ENCODE measurements at regions not wholly inside any gene's neighbourhood (a gene's known extent, or its start where the extent isn't known, plus 50 kb on each side); places are given as distances from the start of the nearest gene placed in this dataset.

GRCh38 chr5:175202463-175203068 lies 241.4 kb downstream of the DRD1 start:
- no peak overlapping the region for H3K27ac ChIP-seq
- peak; percentile 33 to 63 for DNase-seq (ENCODE audit: low read depth in 1 of 2, low spot score in 2 of 2)
- no peaks in the 10 kb centered on the region for H3K36me3 ChIP-seq
- no peaks in the 10 kb centered on the region for H3K27me3 ChIP-seq (replicated peaks)
- H3K9me3 ChIP-seq (replicated peaks) = no peaks in the 10 kb centered on the region; the same call in 1 of the 2 replicates
- peaks cover 32% of the 10 kb centered on the region for H3K4me1 ChIP-seq (replicated peaks)
- H3K4me3 ChIP-seq = no peak overlapping the region

DNA sequence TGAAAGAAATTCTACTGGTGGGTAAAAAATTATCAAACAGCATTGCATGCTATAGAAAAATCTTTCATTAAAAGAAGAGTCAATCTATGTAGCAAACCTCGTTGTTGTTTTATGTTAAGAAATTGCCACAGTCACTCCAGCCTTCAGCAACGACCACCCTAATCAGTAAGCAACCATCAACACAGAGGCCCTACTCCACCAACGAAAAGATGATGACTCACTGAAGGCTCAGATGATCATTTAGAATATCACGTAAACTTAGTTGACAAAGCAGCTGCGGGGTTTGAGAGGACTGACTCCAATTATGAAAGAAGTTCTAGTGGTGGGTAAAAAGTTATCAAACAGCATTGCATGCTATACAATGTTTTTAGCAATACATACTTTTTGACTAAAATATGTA lies 242.6 kb downstream of the DRD1 start:
- H3K27me3 ChIP-seq (replicated peaks) = no peaks in the 10 kb centered on the region
- H3K4me1 ChIP-seq (replicated peaks) = peaks cover 24% of the 10 kb centered on the region
- no peak overlapping the region for H3K27ac ChIP-seq
- H3K4me3 ChIP-seq = no peak overlapping the region
- DNase-seq (ENCODE audit: low read depth in 1 of 2, low spot score in 2 of 2) = peak in 1 of 2 experiments; percentile 28
- H3K9me3 ChIP-seq (replicated peaks) = no peaks in the 10 kb centered on the region; the same call in 1 of the 2 replicates
- no peaks in the 10 kb centered on the region for H3K36me3 ChIP-seq

DNA sequence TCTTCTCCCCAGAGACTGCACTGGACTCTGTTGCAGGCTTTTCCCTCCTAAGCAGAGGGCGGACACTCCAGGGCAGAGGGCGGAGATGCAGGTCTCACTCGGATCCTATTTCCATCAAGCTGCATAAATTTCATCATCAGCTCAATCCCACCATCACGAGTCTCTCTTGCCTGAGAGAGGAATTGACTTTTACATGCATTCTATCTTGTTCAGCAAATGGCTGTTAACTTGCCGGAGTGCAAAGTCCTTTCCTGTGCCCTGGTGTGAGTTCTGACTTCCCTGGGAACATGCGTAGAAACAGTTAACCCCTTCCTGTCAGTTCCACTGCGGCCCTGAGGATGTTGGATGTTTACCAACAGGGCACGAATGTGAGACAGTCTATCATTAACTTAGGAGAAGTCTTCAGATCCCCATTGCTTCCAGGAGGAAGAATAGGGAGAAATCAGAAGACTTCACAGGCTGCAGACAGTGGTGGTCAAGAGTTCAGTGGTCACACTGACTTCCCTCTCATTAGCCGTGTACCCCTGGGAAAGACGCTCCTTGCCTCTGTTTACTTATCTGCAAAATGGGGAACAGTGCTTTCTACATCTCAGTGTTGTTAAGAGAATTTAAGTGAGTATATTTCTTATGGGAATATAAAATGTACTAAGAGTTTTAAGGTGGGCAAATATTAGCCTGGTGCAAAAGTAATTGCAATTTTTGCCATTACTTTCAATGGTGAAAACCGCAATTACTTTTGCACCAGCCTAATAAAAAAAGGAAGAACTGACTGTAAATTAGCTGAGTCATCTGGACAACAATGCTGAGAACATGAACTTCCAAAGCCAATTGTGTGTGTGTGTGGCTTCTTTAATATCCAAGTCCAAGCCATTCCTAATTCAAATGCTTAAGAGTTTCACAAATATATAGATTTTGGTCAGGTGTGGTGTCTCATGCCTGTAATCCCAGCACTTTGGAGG lies 248.0 kb downstream of the DRD1 start:
- H3K27me3 ChIP-seq (replicated peaks) = no peaks in the 10 kb centered on the region
- peak in 1 of 2 experiments; percentile 32 for DNase-seq (ENCODE audit: low read depth in 1 of 2, low spot score in 2 of 2)
- H3K36me3 ChIP-seq = no peaks in the 10 kb centered on the region
- H3K4me3 ChIP-seq = no peak overlapping the region
- peaks cover 18% of the 10 kb centered on the region for H3K4me1 ChIP-seq (replicated peaks)
- no peaks in the 10 kb centered on the region; the same call in 1 of the 2 replicates for H3K9me3 ChIP-seq (replicated peaks)
- H3K27ac ChIP-seq = no peak overlapping the region

GRCh38 chr5:175181331-175181730 lies 262.7 kb downstream of the DRD1 start:
- no peak overlapping the region for H3K4me3 ChIP-seq
- no peaks in the 10 kb centered on the region for H3K9me3 ChIP-seq (replicated peaks)
- no peaks in the 10 kb centered on the region for H3K36me3 ChIP-seq
- DNase-seq (ENCODE audit: low read depth in 1 of 2, low spot score in 2 of 2) = no peak
- no peak overlapping the region for H3K27ac ChIP-seq
- H3K27me3 ChIP-seq (replicated peaks) = no peaks in the 10 kb centered on the region
- no peaks in the 10 kb centered on the region for H3K4me1 ChIP-seq (replicated peaks)

GRCh38 chr5:175170899-175171298 lies 273.1 kb downstream of the DRD1 start:
- no peaks in the 10 kb centered on the region for H3K27me3 ChIP-seq (replicated peaks)
- H3K9me3 ChIP-seq (replicated peaks) = 0 out of 2 replicates have a peak, but pooled peaks cover 5% of the 10 kb centered on the region
- H3K4me3 ChIP-seq = no peak overlapping the region
- no peaks in the 10 kb centered on the region for H3K36me3 ChIP-seq
- no peaks in the 10 kb centered on the region for H3K4me1 ChIP-seq (replicated peaks)
- DNase-seq (ENCODE audit: low read depth in 1 of 2, low spot score in 2 of 2) = no peak
- no peak overlapping the region for H3K27ac ChIP-seq

- Histone ChIP-seq H3K36me3 (no peaks in the 10 kb centered on the region), H3K4me1 (replicated peaks) (no peaks in the 10 kb centered on the region), H3K27ac (no peak overlapping the region), H3K27me3 (replicated peaks) (no peaks in the 10 kb centered on the region), H3K9me3 (replicated peaks) (0 out of 2 replicates have a peak, but pooled peaks cover 5% of the 10 kb centered on the region), H3K4me3 (no peak overlapping the region)
- DNase-seq (ENCODE audit: low read depth in 1 of 2, low spot score in 2 of 2) = no peak
Measured at GRCh38 chr5:175168882-175169507, 275.0 kb downstream of the DRD1 start.

GRCh38 chr5:175166026-175166425 lies 278.0 kb downstream of the DRD1 start:
- Histone ChIP-seq H3K27me3 (replicated peaks) (no peaks in the 10 kb centered on the region), H3K36me3 (no peaks in the 10 kb centered on the region), H3K4me1 (replicated peaks) (no peaks in the 10 kb centered on the region), H3K9me3 (replicated peaks) (0 out of 2 replicates have a peak, but pooled peaks cover 3% of the 10 kb centered on the region), H3K27ac (no peak overlapping the region), H3K4me3 (no peak overlapping the region)
- no peak for DNase-seq (ENCODE audit: low read depth in 1 of 2, low spot score in 2 of 2)

GRCh38 chr5:175163586-175164275 lies 280.3 kb downstream of the DRD1 start:
- DNase-seq (ENCODE audit: low read depth in 1 of 2, low spot score in 2 of 2) = no peak
- H3K27ac ChIP-seq = no peak overlapping the region
- H3K27me3 ChIP-seq (replicated peaks) = no peaks in the 10 kb centered on the region
- no peaks in the 10 kb centered on the region for H3K36me3 ChIP-seq
- no peak overlapping the region for H3K4me3 ChIP-seq
- 0 out of 2 replicates have a peak, but pooled peaks cover 3% of the 10 kb centered on the region for H3K9me3 ChIP-seq (replicated peaks)
- no peaks in the 10 kb centered on the region for H3K4me1 ChIP-seq (replicated peaks)

DNA sequence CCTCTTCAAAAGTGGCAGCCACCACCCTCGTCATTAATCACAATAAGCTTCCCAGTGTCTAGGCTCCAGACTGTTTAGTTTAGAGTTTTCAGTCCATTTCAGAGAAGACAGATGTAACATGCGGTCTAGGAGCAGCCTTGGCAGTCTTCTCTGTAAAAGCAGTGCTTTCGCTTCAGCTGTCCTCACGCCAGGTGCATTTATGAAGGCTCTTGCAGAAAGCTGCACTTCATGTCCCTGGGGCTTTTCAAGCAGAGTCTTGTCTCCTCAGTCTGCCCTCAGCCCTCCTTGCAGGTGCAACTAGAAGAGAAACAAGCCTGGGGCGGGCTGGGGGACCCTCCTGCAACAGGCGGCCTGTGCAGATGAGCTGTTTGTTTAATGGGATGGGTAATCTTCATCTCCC lies 281.9 kb downstream of the DRD1 start:
- DNase-seq (ENCODE audit: low read depth in 1 of 2, low spot score in 2 of 2) = no peak
- no peak overlapping the region for H3K27ac ChIP-seq
- H3K27me3 ChIP-seq (replicated peaks) = no peaks in the 10 kb centered on the region
- no peaks in the 10 kb centered on the region for H3K4me1 ChIP-seq (replicated peaks)
- H3K36me3 ChIP-seq = no peaks in the 10 kb centered on the region
- H3K9me3 ChIP-seq (replicated peaks) = 0 out of 2 replicates have a peak, but pooled peaks cover under 1% of the 10 kb centered on the region
- H3K4me3 ChIP-seq = no peak overlapping the region

DNA sequence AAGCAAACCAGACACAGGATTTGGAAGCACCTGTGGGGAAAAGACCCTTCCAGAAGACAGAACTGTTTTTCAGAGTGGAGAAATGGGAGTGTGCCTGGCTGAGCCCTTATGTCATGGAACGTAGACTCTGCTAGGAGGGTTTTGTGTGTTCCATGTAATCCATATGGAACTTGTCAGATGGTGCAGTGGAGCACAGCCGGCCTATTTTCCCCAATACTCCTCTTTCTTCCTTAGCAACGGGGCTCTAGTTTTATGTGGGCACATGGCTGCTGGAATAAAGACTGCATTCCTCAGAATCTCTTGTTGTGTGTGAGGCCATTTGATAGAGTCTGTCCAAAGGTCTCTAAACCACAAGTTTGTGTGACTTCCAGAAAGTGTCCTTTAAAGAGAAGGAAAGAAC lies 284.0 kb downstream of the DRD1 start:
- Histone ChIP-seq H3K27me3 (replicated peaks) (no peaks in the 10 kb centered on the region), H3K36me3 (no peaks in the 10 kb centered on the region), H3K9me3 (replicated peaks) (no peaks in the 10 kb centered on the region), H3K4me3 (no peak overlapping the region), H3K27ac (no peak overlapping the region), H3K4me1 (replicated peaks) (no peaks in the 10 kb centered on the region)
- DNase-seq (ENCODE audit: low read depth in 1 of 2, low spot score in 2 of 2) = no peak

DNA sequence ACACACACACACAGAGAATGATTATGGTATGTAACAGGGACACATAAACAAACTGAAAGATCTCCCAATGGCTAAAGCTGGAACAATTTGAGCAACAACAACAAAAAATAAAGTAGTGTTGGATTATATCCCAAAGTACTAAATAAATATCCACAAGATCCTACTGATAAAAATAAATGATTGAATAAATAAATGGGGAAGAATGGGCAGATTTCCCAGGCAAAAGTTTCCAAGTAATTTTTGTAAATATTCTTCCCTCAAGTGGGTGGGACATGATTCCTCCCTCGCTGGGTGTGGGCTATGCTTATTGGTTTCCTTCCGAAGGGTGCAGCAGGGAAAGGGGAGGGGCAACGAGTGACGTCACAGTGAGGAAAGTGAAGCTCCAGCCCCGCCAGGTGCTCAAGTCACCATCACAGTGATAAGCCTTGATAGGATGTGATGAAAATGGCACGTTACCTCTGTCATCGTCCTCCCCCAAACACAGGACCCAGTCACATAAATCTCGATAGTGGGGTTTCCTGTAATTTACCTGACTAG lies 295.3 kb downstream of the DRD1 start:
- Histone ChIP-seq H3K36me3 (no peaks in the 10 kb centered on the region), H3K27ac (no peak overlapping the region), H3K27me3 (replicated peaks) (no peaks in the 10 kb centered on the region), H3K4me3 (no peak overlapping the region), H3K4me1 (replicated peaks) (no peaks in the 10 kb centered on the region), H3K9me3 (replicated peaks) (peaks cover 21% of the 10 kb centered on the region)
- no peak for DNase-seq (ENCODE audit: low read depth in 1 of 2, low spot score in 2 of 2)

DNA sequence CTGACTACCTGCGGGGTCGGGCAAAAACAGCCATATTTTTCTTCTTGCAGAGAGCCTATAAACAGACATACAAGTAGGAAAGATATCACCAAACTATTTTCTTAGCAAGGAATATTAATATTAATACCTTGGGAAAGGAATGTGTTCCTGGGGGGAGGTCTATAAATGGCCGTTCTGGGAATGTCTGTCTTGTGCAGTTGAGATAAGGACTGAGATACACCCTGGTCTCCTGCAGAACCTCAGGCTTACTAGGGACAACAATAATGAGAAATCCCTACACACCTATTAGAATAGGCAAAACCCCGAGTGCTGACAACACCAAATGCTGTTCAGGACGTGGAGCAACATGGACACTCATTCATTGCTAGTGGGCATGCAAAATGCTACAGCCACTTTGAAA lies 297.2 kb downstream of the DRD1 start:
- Histone ChIP-seq H3K36me3 (no peaks in the 10 kb centered on the region), H3K27ac (no peak overlapping the region), H3K4me3 (no peak overlapping the region), H3K4me1 (replicated peaks) (no peaks in the 10 kb centered on the region), H3K9me3 (replicated peaks) (peaks cover 18% of the 10 kb centered on the region), H3K27me3 (replicated peaks) (no peaks in the 10 kb centered on the region)
- no peak for DNase-seq (ENCODE audit: low read depth in 1 of 2, low spot score in 2 of 2)

DNA sequence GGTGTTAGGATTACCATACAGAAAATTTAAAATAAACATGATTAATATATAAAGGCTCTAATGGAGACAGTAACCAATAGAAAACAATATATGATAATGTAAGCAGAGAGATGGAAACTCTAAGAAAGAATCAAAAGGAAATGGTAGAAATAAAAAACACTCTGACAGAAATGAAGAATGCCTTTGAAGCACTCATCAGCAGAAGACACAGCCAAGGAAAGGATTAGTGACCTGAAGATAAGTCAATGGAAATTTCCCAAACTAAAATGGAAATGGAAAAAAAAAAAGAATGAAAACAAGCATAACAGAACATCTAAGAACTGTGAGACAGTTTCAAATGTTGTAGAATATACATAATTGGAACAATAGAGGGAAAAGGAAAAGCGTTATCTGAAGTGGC lies 302.6 kb downstream of the DRD1 start:
- H3K9me3 ChIP-seq (replicated peaks) = peaks cover 3% of the 10 kb centered on the region; the same call in 1 of the 2 replicates
- no peaks in the 10 kb centered on the region for H3K4me1 ChIP-seq (replicated peaks)
- H3K36me3 ChIP-seq = no peaks in the 10 kb centered on the region
- no peak overlapping the region for H3K27ac ChIP-seq
- H3K4me3 ChIP-seq = no peak overlapping the region
- no peak for DNase-seq (ENCODE audit: low read depth in 1 of 2, low spot score in 2 of 2)
- H3K27me3 ChIP-seq (replicated peaks) = no peaks in the 10 kb centered on the region
